ENCODE measurements at regions not wholly inside any gene's neighbourhood (a gene's known extent, or its start where the extent isn't known, plus 50 kb on each side); places are given as distances from the start of the nearest gene placed in this dataset.

DNA sequence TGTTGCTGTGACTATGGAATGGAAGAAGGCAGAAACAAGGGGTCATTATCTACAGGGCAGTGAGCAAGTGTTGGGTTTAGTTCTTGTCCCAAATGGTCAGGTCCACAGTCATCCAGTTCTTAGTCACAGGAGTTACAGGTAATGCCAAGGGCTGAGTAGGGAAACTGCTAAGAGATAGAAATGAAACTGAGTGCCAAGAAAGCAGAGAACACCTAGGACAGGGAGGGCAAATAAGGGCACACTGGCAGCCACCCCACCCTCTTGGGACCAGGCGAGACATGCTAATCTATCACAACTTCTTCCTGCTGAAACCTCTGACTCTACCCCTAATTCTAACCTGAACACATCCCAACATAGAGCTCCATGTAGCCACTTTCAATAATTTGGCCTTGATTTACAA is 103.2 kb downstream of the KLF4 start:
- TF ChIP-seq, protein P1, sequence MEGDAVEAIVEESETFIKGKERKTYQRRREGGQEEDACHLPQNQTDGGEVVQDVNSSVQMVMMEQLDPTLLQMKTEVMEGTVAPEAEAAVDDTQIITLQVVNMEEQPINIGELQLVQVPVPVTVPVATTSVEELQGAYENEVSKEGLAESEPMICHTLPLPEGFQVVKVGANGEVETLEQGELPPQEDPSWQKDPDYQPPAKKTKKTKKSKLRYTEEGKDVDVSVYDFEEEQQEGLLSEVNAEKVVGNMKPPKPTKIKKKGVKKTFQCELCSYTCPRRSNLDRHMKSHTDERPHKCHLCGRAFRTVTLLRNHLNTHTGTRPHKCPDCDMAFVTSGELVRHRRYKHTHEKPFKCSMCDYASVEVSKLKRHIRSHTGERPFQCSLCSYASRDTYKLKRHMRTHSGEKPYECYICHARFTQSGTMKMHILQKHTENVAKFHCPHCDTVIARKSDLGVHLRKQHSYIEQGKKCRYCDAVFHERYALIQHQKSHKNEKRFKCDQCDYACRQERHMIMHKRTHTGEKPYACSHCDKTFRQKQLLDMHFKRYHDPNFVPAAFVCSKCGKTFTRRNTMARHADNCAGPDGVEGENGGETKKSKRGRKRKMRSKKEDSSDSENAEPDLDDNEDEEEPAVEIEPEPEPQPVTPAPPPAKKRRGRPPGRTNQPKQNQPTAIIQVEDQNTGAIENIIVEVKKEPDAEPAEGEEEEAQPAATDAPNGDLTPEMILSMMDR (IDR thresholded peaks at IDR 0.05; ENCODE audit: low read depth, low read length, poor library complexity, severe bottlenecking): no peak
- TF ChIP-seq EZH2phosphoT487 (IDR thresholded peaks at IDR 0.05; ENCODE audit: borderline replicate concordance, low read length): no peak
- Histone ChIP-seq H3K9me3 (ENCODE audit: control insufficient read depth, insufficient read depth, low read length) (no peaks in the 10 kb centered on the region), H3K27me3 (ENCODE audit: control insufficient read depth, low read length) (no peaks in the 10 kb centered on the region), H3K36me3 (ENCODE audit: control insufficient read depth, low read length) (no peaks in the 10 kb centered on the region), H3K27ac (ENCODE audit: low read depth, low read length) (no peak overlapping the region), H3F3A (ENCODE audit: control insufficient read depth, insufficient read depth) (no peaks in the 10 kb centered on the region), H3K9me2 (replicated peaks; ENCODE audit: control insufficient read depth, low read length) (no peaks in the 10 kb centered on the region), H3K4me3 (ENCODE audit: low read length) (no peak overlapping the region), H4K20me1 (ENCODE audit: control insufficient read depth, insufficient read depth, low read depth, low read length) (no peaks in the 10 kb centered on the region), H3K4me1 (ENCODE audit: control insufficient read depth, low read length) (no peaks in the 10 kb centered on the region), H3K79me2 (ENCODE audit: control insufficient read depth, low read length) (no peaks in the 10 kb centered on the region), H3K4me2 (ENCODE audit: low read length) (no peak overlapping the region)

Measured in DOHH2 (cell line).